Body of pancreas (tissue), 4 donors: ENCODE measurements at regions not wholly inside any gene's neighbourhood (a gene's known extent, or its start where the extent isn't known, plus 50 kb on each side); places are given as distances from the start of the nearest gene placed in this dataset.

Source experiments
- CTCF ChIP-seq, 7 experiments: fragments of 450-650 bp in 4 of 7; fragments of 200-600 bp in 3 of 7; sonication (generic) in 3 of 7; IDR thresholded peaks; one replicate each; pipeline ENCODE4 v1.5.1; 2016 to 2019; ENCODE audit warnings: antibody characterized with exemption in 7 of 7
- POLR2A ChIP-seq, 3 donors: fragments of 450-650 bp; IDR thresholded peaks; one replicate each; pipeline ENCODE4 v1.6.1; 2016; ENCODE audit warnings: antibody characterized with exemption in 3 of 3, mild to moderate bottlenecking in 2 of 3

GRCh38 chr9:82091610-82092009 is 103.0 kb downstream of the SPATA31D1 start:
- TF ChIP-seq POLR2A (IDR thresholded peaks at IDR 0.05) (no peak), CTCF (IDR thresholded peaks at IDR 0.05) (no peak)
